Keratinocyte (primary cell): ENCODE measurements at regions not wholly inside any gene's neighbourhood (a gene's known extent, or its start where the extent isn't known, plus 50 kb on each side); places are given as distances from the start of the nearest gene placed in this dataset.

Experiments
- DNase-seq: peaks from one replicate; pipeline ENCODE4 v3.0.0-alpha.2; 2011; ENCODE audit warnings: low read depth, missing footprints, low spot score
- FAIRE-seq: peaks from 2 replicates; lab custom pipeline; 2011; peaks lifted over from hg19 to GRCh38; lab: Jason Lieb, UNC
- H2AFZ ChIP-seq: 2 replicates; pipeline ENCODE4 v1.6.0; 2012; ENCODE audit warnings: low read length, control low read depth, inconsistent platforms; ENCODE audit not compliant: control insufficient read depth
- H3K27ac ChIP-seq: 2 replicates; pipeline ENCODE4 v1.5.1; 2011; ENCODE audit warnings: low read length; ENCODE audit not compliant: control insufficient read depth, insufficient read depth
- H3K27me3 ChIP-seq: 3 replicates; pipeline ENCODE4 v1.6.0; 2011; ENCODE audit warnings: low read length; ENCODE audit not compliant: control insufficient read depth, insufficient read depth; ENCODE audit errors: extremely low read depth
- H3K36me3 ChIP-seq, 2 experiments: 2 replicates in 1 of 2; 3 replicates in 1 of 2; pipeline ENCODE4 v1.5.1; 2011; ENCODE audit warnings: low read length in 2 of 2, mild to moderate bottlenecking in 1 of 2; ENCODE audit not compliant: control insufficient read depth in 2 of 2, insufficient read depth in 2 of 2; ENCODE audit errors: extremely low read depth in 1 of 2
- H3K4me1 ChIP-seq: 3 replicates; pipeline ENCODE4 v1.5.1; 2011; ENCODE audit warnings: low read length; ENCODE audit not compliant: control insufficient read depth, insufficient read depth; ENCODE audit errors: extremely low read depth
- H3K4me2 ChIP-seq: 3 replicates; pipeline ENCODE4 v1.6.0; 2011; ENCODE audit warnings: low read depth, low read length; ENCODE audit not compliant: control insufficient read depth, insufficient read depth; ENCODE audit errors: extremely low read depth
- H3K4me3 ChIP-seq, 3 experiments: fragments of 200-600 bp in 1 of 3; sonication (generic) in 1 of 3; 2 replicates in 2 of 3; 3 replicates in 1 of 3; pipeline ENCODE4 v1.5.1; 2011 to 2016; ENCODE audit warnings: low read length in 3 of 3, mild to moderate bottlenecking in 3 of 3, control low read depth in 2 of 3, inconsistent platforms in 1 of 3, low read depth in 1 of 3, mixed read lengths in 1 of 3, mixed run types in 1 of 3, moderate library complexity in 1 of 3; ENCODE audit not compliant: control insufficient read depth in 2 of 3, insufficient read depth in 2 of 3; ENCODE audit errors: extremely low read depth in 1 of 3
- H3K79me2 ChIP-seq: 2 replicates; pipeline ENCODE4 v1.6.0; 2012; ENCODE audit warnings: low read length; ENCODE audit not compliant: control insufficient read depth, insufficient read depth
- H3K9ac ChIP-seq: 3 replicates; pipeline ENCODE4 v1.6.0; 2011; ENCODE audit warnings: low read length; ENCODE audit not compliant: control insufficient read depth, insufficient read depth; ENCODE audit errors: extremely low read depth
- H3K9me1 ChIP-seq: 3 replicates; pipeline ENCODE4 v1.6.0; 2011; ENCODE audit warnings: low read length; ENCODE audit not compliant: control insufficient read depth, insufficient read depth; ENCODE audit errors: extremely low read depth
- H3K9me3 ChIP-seq: 2 replicates; pipeline ENCODE4 v1.5.1; 2012; ENCODE audit warnings: low read depth, low read length; ENCODE audit not compliant: control insufficient read depth
- H4K20me1 ChIP-seq: 3 replicates; pipeline ENCODE4 v1.6.0; 2011; ENCODE audit warnings: low read length; ENCODE audit not compliant: control insufficient read depth, insufficient read depth; ENCODE audit errors: extremely low read depth
- CTCF ChIP-seq, 3 experiments: IDR thresholded peaks in 1 of 3; conservative IDR thresholded peaks in 1 of 3; optimal IDR thresholded peaks in 1 of 3; 2 replicates in 2 of 3; 3 replicates in 1 of 3; pipeline versions ENCODE3 to v1.5.1; 2011; ENCODE audit warnings: low read length in 3 of 3, mild to moderate bottlenecking in 3 of 3, moderate library complexity in 2 of 3, control low read depth in 1 of 3, inconsistent platforms in 1 of 3; ENCODE audit not compliant: insufficient read depth in 2 of 3; ENCODE audit errors: extremely low read depth in 1 of 3
- EZH2 ChIP-seq: IDR thresholded peaks from one replicate; pipeline ENCODE4 v1.6.1; 2012; ENCODE audit warnings: inconsistent platforms, mild to moderate bottlenecking, low read length, moderate library complexity
- dilution Hi-C: fragments of 300-500 bp; cut with MboI; formaldehyde crosslinking; loops from one replicate; pipeline ENCODE4 v1.7.0; 2020; ENCODE audit warnings: low sequenced_read_pairs; ENCODE audit not compliant: extremely low pct_ligation_motif_present

- Histone ChIP-seq H3K9ac (no peak overlapping the region), H3K27ac (no peak overlapping the region), H3K9me3 (no peaks in the 10 kb centered on the region), H3K4me1 (no peaks in the 10 kb centered on the region), H3K79me2 (no peaks in the 10 kb centered on the region), H3K36me3 (no peaks in the 10 kb centered on the region), H3K4me2 (no peak overlapping the region), H3K9me1 (no peaks in the 10 kb centered on the region), H3K4me3 (no peak overlapping the region), H2AFZ (no peak overlapping the region), H3K27me3 (no peaks in the 10 kb centered on the region), H4K20me1 (no peaks in the 10 kb centered on the region)
- no peak for FAIRE-seq
- dilution Hi-C loops, result no loop called here
- no peak for TF ChIP-seq CTCF (optimal IDR thresholded peaks at IDR 0.05 in 1 of 3, IDR thresholded peaks at IDR 0.05 in 1 of 3, conservative IDR thresholded peaks at IDR 0.05 in 1 of 3; ENCODE audit: extremely low read depth in 1 of 3, insufficient read depth in 2 of 3, low read length in 3 of 3)
- DNase-seq, result no peak
Measured at GRCh38 chr7:109351493-109351892, 781.8 kb downstream of the DNAJB9 start.

GRCh38 chr7:109354000-109354399 is 784.3 kb downstream of the DNAJB9 start:
- Histone ChIP-seq H3K27ac (no peak overlapping the region), H3K4me3 (no peak overlapping the region), H3K4me1 (no peaks in the 10 kb centered on the region), H4K20me1 (no peaks in the 10 kb centered on the region), H3K9me1 (no peaks in the 10 kb centered on the region), H3K36me3 (no peaks in the 10 kb centered on the region), H3K9ac (no peak overlapping the region), H3K4me2 (no peak overlapping the region), H2AFZ (no peak overlapping the region), H3K9me3 (no peaks in the 10 kb centered on the region), H3K79me2 (no peaks in the 10 kb centered on the region), H3K27me3 (no peaks in the 10 kb centered on the region)
- TF ChIP-seq CTCF (optimal IDR thresholded peaks at IDR 0.05 in 1 of 3, IDR thresholded peaks at IDR 0.05 in 1 of 3, conservative IDR thresholded peaks at IDR 0.05 in 1 of 3; ENCODE audit: extremely low read depth in 1 of 3, insufficient read depth in 2 of 3, low read length in 3 of 3) (no peak), EZH2 (no peak)
- DNase-seq (no peak), FAIRE-seq (no peak)
- dilution Hi-C loops, result no loop called here
